Activated naive CD8-positive, alpha-beta T cell treated with anti-CD3 and anti-CD28 coated beads, Interleukin-2, amount 10 ng/mL, durations not matched to agents 7 days and 5 days (primary cell): ENCODE measurements at regions not wholly inside any gene's neighbourhood (a gene's known extent, or its start where the extent isn't known, plus 50 kb on each side); places are given as distances from the start of the nearest gene placed in this dataset.
"Not testable (repeated sequence)": the region's sequence is repeated elsewhere in the genome, so short reads cannot be mapped to it uniquely, and the experiment has no call there.

ENCODE experiments used
- ATAC-seq: fragments of 150-1000 bp; cut with Tn5 transposase; one replicate; pipeline ENCODE4 v1.10.0; 2021; ENCODE audit warnings: low read depth, moderate library complexity
- POLR2A ChIA-PET: fragments of 350-600 bp; sonication (Branson Sonifier 250); formaldehyde crosslinking; loops from one replicate; lab custom pipeline; 2021; ENCODE audit warnings: antibody characterized with exemption; lab: Charles Lee
- DNase-seq: peaks from one replicate; pipeline ENCODE4 v3.0.0; 2021
- H3K27ac Mint-ChIP-seq: one replicate; pipeline ENCODE4 v1.8.0; 2022; ENCODE audit warnings: mild to moderate bottlenecking, mixed read lengths
- H3K27me3 Mint-ChIP-seq: one replicate; pipeline ENCODE4 v1.8.0; 2022; ENCODE audit warnings: mild to moderate bottlenecking, moderate library complexity, mixed read lengths
- H3K36me3 Mint-ChIP-seq: one replicate; pipeline ENCODE4 v1.8.0; 2021; ENCODE audit warnings: mild to moderate bottlenecking, mixed read lengths
- H3K4me1 Mint-ChIP-seq: one replicate; pipeline ENCODE4 v1.8.0; 2021; ENCODE audit warnings: mixed read lengths
- H3K4me3 Mint-ChIP-seq: one replicate; pipeline ENCODE4 v1.8.0; 2022; ENCODE audit warnings: mild to moderate bottlenecking, moderate library complexity, mixed read lengths
- H3K9me3 Mint-ChIP-seq: one replicate; pipeline ENCODE4 v1.8.0; 2021; ENCODE audit warnings: mixed read lengths

DNA sequence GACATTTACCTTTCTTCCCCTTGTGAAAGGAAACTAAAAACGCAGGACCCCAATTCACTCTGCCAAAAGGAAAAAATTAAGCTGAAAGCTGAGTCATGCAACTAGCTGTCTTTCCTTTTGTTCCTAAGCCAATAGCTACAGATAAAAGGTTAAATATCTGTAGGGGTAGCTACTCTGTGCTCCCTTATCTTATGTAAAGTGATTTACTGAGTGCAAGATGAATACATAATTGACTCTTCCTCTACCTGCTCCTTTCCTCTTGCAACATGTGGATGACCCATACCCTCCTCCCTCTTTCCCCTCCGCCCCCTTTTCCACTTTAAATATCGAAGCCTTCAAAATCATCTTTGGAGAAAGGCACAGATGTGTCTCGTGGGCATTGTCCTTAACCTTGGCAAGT lies 68.0 kb upstream of the ZNF157 start:
- no peak overlapping the region for H3K27ac Mint-ChIP-seq
- H3K4me1 Mint-ChIP-seq = no peaks in the 10 kb centered on the region
- no peak for ATAC-seq

DNA sequence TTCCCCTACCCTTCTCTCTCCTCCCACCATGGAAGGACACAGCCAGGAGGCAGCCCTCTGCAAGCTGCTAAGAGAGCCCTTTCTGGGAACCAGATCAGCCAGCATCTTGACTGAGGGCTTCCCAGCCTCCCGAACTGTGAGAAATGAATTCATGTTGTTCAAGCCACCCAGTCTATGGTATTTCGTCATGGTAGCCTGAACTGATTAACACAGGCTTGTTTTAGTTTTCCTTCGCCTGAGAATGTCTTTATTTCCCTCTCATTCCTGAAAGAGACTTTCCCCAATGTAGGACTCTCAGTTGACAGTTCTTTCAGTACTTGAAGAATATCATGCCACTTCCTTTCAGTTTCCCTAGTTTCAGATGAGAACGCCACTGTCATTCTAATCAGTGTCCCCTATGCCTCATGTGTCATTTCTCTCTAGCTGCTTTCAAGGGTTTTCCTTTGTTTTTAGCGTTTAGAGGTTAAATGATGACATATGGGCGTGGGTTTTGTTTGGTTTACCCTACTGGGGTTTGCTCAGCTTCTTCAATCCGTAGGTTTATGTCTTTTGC lies 63.8 kb upstream of the ZNF157 start:
- H3K27me3 Mint-ChIP-seq, DNase-seq, H3K4me3 Mint-ChIP-seq, POLR2A ChIA-PET, H3K36me3 Mint-ChIP-seq, H3K27ac Mint-ChIP-seq, H3K9me3 Mint-ChIP-seq, ATAC-seq, H3K4me1 Mint-ChIP-seq: not testable (repeated sequence)

More for the DNA sequence above, 68.0 kb upstream of the ZNF157 start:
- DNase-seq = no peak
- H3K27me3 Mint-ChIP-seq = no peaks in the 10 kb centered on the region
- H3K36me3 Mint-ChIP-seq = no peaks in the 10 kb centered on the region
- H3K4me3 Mint-ChIP-seq = no peak overlapping the region
- POLR2A ChIA-PET = no interaction called here
- H3K9me3 Mint-ChIP-seq = no peaks in the 10 kb centered on the region

DNA sequence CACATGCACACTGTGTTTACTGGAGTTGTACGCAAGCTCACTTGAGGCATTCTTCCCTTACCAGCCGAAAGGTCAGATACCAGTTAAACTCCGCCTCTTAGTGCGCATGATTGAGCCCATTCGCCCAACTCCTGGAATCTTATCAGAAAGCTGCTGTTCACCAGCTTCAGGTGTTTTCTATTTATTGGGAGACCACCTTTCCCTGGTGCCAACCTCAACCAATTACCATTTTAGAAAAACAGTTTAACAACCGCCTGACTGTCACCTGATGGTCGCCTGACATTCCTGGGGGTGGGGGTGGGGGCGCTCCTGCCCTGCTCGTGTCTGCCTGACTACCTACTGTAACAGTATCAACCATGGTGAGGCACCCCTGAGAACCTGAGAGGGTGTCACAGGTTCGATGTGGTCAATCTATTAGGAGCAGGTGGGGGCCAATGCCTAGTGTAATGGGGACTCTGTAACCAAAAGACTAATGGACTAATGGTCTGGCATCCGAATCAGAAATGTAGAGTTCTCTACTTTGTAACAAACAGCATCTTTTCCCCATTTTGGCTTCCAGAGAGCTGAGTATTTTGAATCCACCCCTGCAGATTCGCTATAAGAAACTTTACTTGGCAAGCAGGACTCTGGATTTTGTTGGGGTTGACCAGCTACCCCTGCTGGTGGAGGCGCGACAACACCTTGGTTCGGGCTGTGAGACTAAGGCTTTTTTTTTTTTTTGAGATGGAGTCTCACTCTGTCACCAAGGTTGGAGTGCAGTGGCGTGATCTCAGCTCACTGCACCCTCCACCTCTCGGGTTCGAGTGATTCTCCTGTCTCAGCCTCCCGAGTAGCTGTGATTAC lies 58.2 kb upstream of the ZNF157 start:
- POLR2A ChIA-PET = interaction anchor here (0.7 kb wide), 1 partner anchor 15 kb away, joined by 3 read pairs; no protein-coding TSS in a partner anchor
- ATAC-seq = no peak
- Mint-ChIP-seq H3K27ac (no peak overlapping the region), H3K4me3 (no peak overlapping the region), H3K36me3 (no peaks in the 10 kb centered on the region), H3K27me3 (no peaks in the 10 kb centered on the region), H3K4me1 (no peaks in the 10 kb centered on the region), H3K9me3 (no peaks in the 10 kb centered on the region)
- DNase-seq = peak; percentile 25

DNA sequence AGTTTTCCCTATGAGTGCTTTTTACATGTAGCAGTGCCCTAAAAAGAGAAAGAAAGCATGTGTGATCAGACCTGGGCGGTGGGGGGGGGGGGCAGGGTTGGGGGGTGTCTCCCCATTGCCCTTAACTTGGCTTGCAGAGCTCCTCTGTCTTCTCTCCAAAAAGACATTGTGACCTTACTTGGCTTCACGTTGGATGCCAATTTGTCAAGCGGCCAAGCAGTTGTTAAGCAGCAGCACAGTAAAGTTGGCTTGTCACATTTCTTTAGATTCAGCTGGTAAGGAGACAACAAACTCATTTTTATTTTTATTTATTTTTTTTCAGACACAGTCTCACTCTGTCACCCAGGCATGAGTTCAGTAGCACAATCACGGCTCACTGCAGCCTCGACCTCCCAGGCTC lies 57.3 kb upstream of the ZNF157 start:
- Mint-ChIP-seq H3K9me3 (no peaks in the 10 kb centered on the region), H3K4me3 (no peak overlapping the region), H3K4me1 (no peaks in the 10 kb centered on the region), H3K36me3 (no peaks in the 10 kb centered on the region), H3K27me3 (no peaks in the 10 kb centered on the region), H3K27ac (no peak overlapping the region)
- no peak for ATAC-seq
- POLR2A ChIA-PET = no interaction called here
- DNase-seq = no peak

DNA sequence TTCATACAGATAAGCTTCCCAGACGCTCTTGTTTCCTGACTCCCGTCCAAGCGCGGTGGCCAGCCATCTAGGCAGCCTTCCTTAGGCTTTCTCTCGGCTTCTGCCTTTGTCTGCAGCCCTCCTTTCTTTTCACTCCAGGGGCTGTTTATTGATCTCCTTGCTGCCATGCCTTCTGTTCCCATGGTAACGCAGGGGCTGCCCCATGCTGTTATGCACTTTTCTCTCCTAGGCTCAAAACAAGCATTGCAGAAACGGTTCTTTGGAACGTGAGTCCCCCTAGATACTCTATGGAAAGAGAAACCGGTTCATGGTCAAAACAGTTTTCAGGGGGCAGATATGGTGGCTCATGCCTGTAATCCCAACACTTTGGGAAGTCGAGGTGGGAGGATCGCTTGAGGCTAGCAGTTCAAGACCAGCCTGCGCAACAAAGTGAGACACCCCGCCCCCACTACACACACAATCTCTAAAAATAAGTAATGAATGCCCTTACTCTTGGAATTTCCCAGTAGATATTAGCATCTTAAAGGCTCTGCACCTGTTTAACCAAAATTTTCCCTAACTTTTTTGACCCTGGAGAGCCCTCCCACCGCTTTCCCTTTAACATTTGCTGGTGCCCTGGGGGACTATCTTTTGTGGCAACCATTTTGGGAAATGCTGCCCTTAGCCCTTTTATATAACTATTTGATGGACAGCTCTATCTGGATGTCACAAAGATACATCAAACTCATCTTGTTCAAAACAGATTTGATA lies 53.9 kb upstream of the ZNF157 start:
- Mint-ChIP-seq H3K9me3 (no peaks in the 10 kb centered on the region), H3K4me3 (no peak overlapping the region), H3K27ac (no peak overlapping the region), H3K36me3 (no peaks in the 10 kb centered on the region), H3K4me1 (no peaks in the 10 kb centered on the region), H3K27me3 (no peaks in the 10 kb centered on the region)
- no peak for ATAC-seq
- no peak for DNase-seq
- POLR2A ChIA-PET = interaction anchor here (0.7 kb wide), 1 partner anchor 51 kb away, joined by 7 read pairs; no protein-coding TSS in a partner anchor
